ENCODE measurements at regions not wholly inside any gene's neighbourhood (a gene's known extent, or its start where the extent isn't known, plus 50 kb on each side); places are given as distances from the start of the nearest gene placed in this dataset.

GRCh38 chr3:83438188-83438587 lies 1520.6 kb upstream of the CADM2 start:
- H3K27ac ChIP-seq (ENCODE audit: low read depth, low read length): no peak overlapping the region
- no peaks in the 10 kb centered on the region for H3K4me1 ChIP-seq (ENCODE audit: control insufficient read depth, insufficient read depth, low read length)
- no CpG with 5 or more reads among the region's 1 CpG for WGBS (ENCODE audit: insufficient coverage)
- peaks cover 2% of the 10 kb centered on the region for H3K9me3 ChIP-seq (ENCODE audit: control insufficient read depth, insufficient read depth, low read length)
- no peak for DNase-seq (ENCODE audit: low read depth in 4 of 6, low spot score in 6 of 6)
- no peak overlapping the region for H3K4me3 ChIP-seq (ENCODE audit: low read depth, low read length)
- H3K36me3 ChIP-seq (ENCODE audit: control insufficient read depth, insufficient read depth, low read length): no peaks in the 10 kb centered on the region
- H3K27me3 ChIP-seq (ENCODE audit: control insufficient read depth, insufficient read depth, low read length): no peaks in the 10 kb centered on the region

- no CpG with 5 or more reads among the region's 1 CpG for WGBS (ENCODE audit: insufficient coverage)
- no peak overlapping the region for H3K27ac ChIP-seq (ENCODE audit: low read depth, low read length)
- DNase-seq (ENCODE audit: low read depth in 4 of 6, low spot score in 6 of 6): peak in 1 of 6 donors; percentile 59
These were observed 1505.7 kb upstream of the CADM2 start for GRCh38 chr3:83453056-83453455.

GRCh38 chr3:83454353-83454752 lies 1504.4 kb upstream of the CADM2 start:
- Histone ChIP-seq H3K27me3 (ENCODE audit: control insufficient read depth, insufficient read depth, low read length) (no peaks in the 10 kb centered on the region), H3K9me3 (ENCODE audit: control insufficient read depth, insufficient read depth, low read length) (no peaks in the 10 kb centered on the region), H3K27ac (ENCODE audit: low read depth, low read length) (no peak overlapping the region), H3K4me1 (ENCODE audit: control insufficient read depth, insufficient read depth, low read length) (no peaks in the 10 kb centered on the region), H3K4me3 (ENCODE audit: low read depth, low read length) (no peak overlapping the region), H3K36me3 (ENCODE audit: control insufficient read depth, insufficient read depth, low read length) (no peaks in the 10 kb centered on the region)
- DNase-seq (ENCODE audit: low read depth in 4 of 6, low spot score in 6 of 6): no peak
- no CpG with 5 or more reads among the region's 4 CpGs for WGBS (ENCODE audit: insufficient coverage)

More at GRCh38 chr3:83453056-83453455, 1505.7 kb upstream of the CADM2 start:
- Histone ChIP-seq H3K4me1 (ENCODE audit: control insufficient read depth, insufficient read depth, low read length) (no peaks in the 10 kb centered on the region), H3K36me3 (ENCODE audit: control insufficient read depth, insufficient read depth, low read length) (no peaks in the 10 kb centered on the region), H3K27me3 (ENCODE audit: control insufficient read depth, insufficient read depth, low read length) (no peaks in the 10 kb centered on the region), H3K4me3 (ENCODE audit: low read depth, low read length) (no peak overlapping the region), H3K9me3 (ENCODE audit: control insufficient read depth, insufficient read depth, low read length) (no peaks in the 10 kb centered on the region)

- DNase-seq (ENCODE audit: low read depth in 4 of 6, low spot score in 6 of 6): peak in 1 of 6 donors; percentile 56
- no peaks in the 10 kb centered on the region for H3K27me3 ChIP-seq (ENCODE audit: control insufficient read depth, insufficient read depth, low read length)
- no peaks in the 10 kb centered on the region for H3K36me3 ChIP-seq (ENCODE audit: control insufficient read depth, insufficient read depth, low read length)
- no peak overlapping the region for H3K4me3 ChIP-seq (ENCODE audit: low read depth, low read length)
- no peaks in the 10 kb centered on the region for H3K4me1 ChIP-seq (ENCODE audit: control insufficient read depth, insufficient read depth, low read length)
- H3K9me3 ChIP-seq (ENCODE audit: control insufficient read depth, insufficient read depth, low read length): no peaks in the 10 kb centered on the region
- no peak overlapping the region for H3K27ac ChIP-seq (ENCODE audit: low read depth, low read length)
- WGBS (ENCODE audit: insufficient coverage): 83% methylated on average over 1 of the region's 2 CpGs
These were observed 1501.2 kb upstream of the CADM2 start for GRCh38 chr3:83457551-83457950.

- peak in 2 of 6 donors; percentile 14 to 46 for DNase-seq (ENCODE audit: low read depth in 4 of 6, low spot score in 6 of 6)
- H3K36me3 ChIP-seq (ENCODE audit: control insufficient read depth, insufficient read depth, low read length): no peaks in the 10 kb centered on the region
- no peak overlapping the region for H3K27ac ChIP-seq (ENCODE audit: low read depth, low read length)
- no peaks in the 10 kb centered on the region for H3K4me1 ChIP-seq (ENCODE audit: control insufficient read depth, insufficient read depth, low read length)
- no peak overlapping the region for H3K4me3 ChIP-seq (ENCODE audit: low read depth, low read length)
- no peaks in the 10 kb centered on the region for H3K27me3 ChIP-seq (ENCODE audit: control insufficient read depth, insufficient read depth, low read length)
- no peaks in the 10 kb centered on the region for H3K9me3 ChIP-seq (ENCODE audit: control insufficient read depth, insufficient read depth, low read length)
- no CpG with 5 or more reads among the region's 2 CpGs for WGBS (ENCODE audit: insufficient coverage)
These were observed 1498.7 kb upstream of the CADM2 start for GRCh38 chr3:83460052-83460451.

GRCh38 chr3:83461411-83461810 lies 1497.4 kb upstream of the CADM2 start:
- Histone ChIP-seq H3K27ac (ENCODE audit: low read depth, low read length) (no peak overlapping the region), H3K36me3 (ENCODE audit: control insufficient read depth, insufficient read depth, low read length) (no peaks in the 10 kb centered on the region), H3K4me1 (ENCODE audit: control insufficient read depth, insufficient read depth, low read length) (no peaks in the 10 kb centered on the region), H3K27me3 (ENCODE audit: control insufficient read depth, insufficient read depth, low read length) (no peaks in the 10 kb centered on the region), H3K4me3 (ENCODE audit: low read depth, low read length) (no peak overlapping the region), H3K9me3 (ENCODE audit: control insufficient read depth, insufficient read depth, low read length) (no peaks in the 10 kb centered on the region)
- no CpG with 5 or more reads among the region's 1 CpG for WGBS (ENCODE audit: insufficient coverage)
- peak in 2 of 6 donors; percentile 16 to 58 for DNase-seq (ENCODE audit: low read depth in 4 of 6, low spot score in 6 of 6)

- Histone ChIP-seq H3K4me1 (ENCODE audit: control insufficient read depth, insufficient read depth, low read length) (no peaks in the 10 kb centered on the region), H3K4me3 (ENCODE audit: low read depth, low read length) (no peak overlapping the region), H3K36me3 (ENCODE audit: control insufficient read depth, insufficient read depth, low read length) (no peaks in the 10 kb centered on the region), H3K27me3 (ENCODE audit: control insufficient read depth, insufficient read depth, low read length) (no peaks in the 10 kb centered on the region), H3K9me3 (ENCODE audit: control insufficient read depth, insufficient read depth, low read length) (no peaks in the 10 kb centered on the region), H3K27ac (ENCODE audit: low read depth, low read length) (no peak overlapping the region)
- DNase-seq (ENCODE audit: low read depth in 4 of 6, low spot score in 6 of 6): no peak
- WGBS (ENCODE audit: insufficient coverage): 95% methylated on average over 3 of the region's 13 CpGs
These were observed 1481.2 kb upstream of the CADM2 start for GRCh38 chr3:83477563-83477962.

GRCh38 chr3:83482402-83483070 lies 1476.3 kb upstream of the CADM2 start:
- no peak for DNase-seq (ENCODE audit: low read depth in 4 of 6, low spot score in 6 of 6)
- H3K36me3 ChIP-seq (ENCODE audit: control insufficient read depth, insufficient read depth, low read length): no peaks in the 10 kb centered on the region
- no peaks in the 10 kb centered on the region for H3K4me1 ChIP-seq (ENCODE audit: control insufficient read depth, insufficient read depth, low read length)
- no peak overlapping the region for H3K4me3 ChIP-seq (ENCODE audit: low read depth, low read length)
- no peak overlapping the region for H3K27ac ChIP-seq (ENCODE audit: low read depth, low read length)
- 29% methylated on average over 1 of the region's 4 CpGs for WGBS (ENCODE audit: insufficient coverage)
- H3K27me3 ChIP-seq (ENCODE audit: control insufficient read depth, insufficient read depth, low read length): no peaks in the 10 kb centered on the region
- no peaks in the 10 kb centered on the region for H3K9me3 ChIP-seq (ENCODE audit: control insufficient read depth, insufficient read depth, low read length)

GRCh38 chr3:83496462-83496861 lies 1462.3 kb upstream of the CADM2 start:
- DNase-seq (ENCODE audit: low read depth in 4 of 6, low spot score in 6 of 6): no peak
- WGBS (ENCODE audit: insufficient coverage): no CpG with 5 or more reads among the region's 1 CpG
- no peak overlapping the region for H3K4me3 ChIP-seq (ENCODE audit: low read depth, low read length)

GRCh38 chr3:83498361-83499016 lies 1460.3 kb upstream of the CADM2 start:
- WGBS (ENCODE audit: insufficient coverage): no CpG with 5 or more reads among the region's 1 CpG
- H3K27me3 ChIP-seq (ENCODE audit: control insufficient read depth, insufficient read depth, low read length): no peaks in the 10 kb centered on the region
- peaks cover 1% of the 10 kb centered on the region for H3K9me3 ChIP-seq (ENCODE audit: control insufficient read depth, insufficient read depth, low read length)
- no peaks in the 10 kb centered on the region for H3K36me3 ChIP-seq (ENCODE audit: control insufficient read depth, insufficient read depth, low read length)
- H3K4me3 ChIP-seq (ENCODE audit: low read depth, low read length): no peak overlapping the region
- no peaks in the 10 kb centered on the region for H3K4me1 ChIP-seq (ENCODE audit: control insufficient read depth, insufficient read depth, low read length)
- no peak for DNase-seq (ENCODE audit: low read depth in 4 of 6, low spot score in 6 of 6)
- H3K27ac ChIP-seq (ENCODE audit: low read depth, low read length): no peak overlapping the region

More at GRCh38 chr3:83496462-83496861, 1462.3 kb upstream of the CADM2 start:
- H3K27ac ChIP-seq (ENCODE audit: low read depth, low read length): no peak overlapping the region
- no peaks in the 10 kb centered on the region for H3K27me3 ChIP-seq (ENCODE audit: control insufficient read depth, insufficient read depth, low read length)
- peaks cover 1% of the 10 kb centered on the region for H3K9me3 ChIP-seq (ENCODE audit: control insufficient read depth, insufficient read depth, low read length)
- no peaks in the 10 kb centered on the region for H3K36me3 ChIP-seq (ENCODE audit: control insufficient read depth, insufficient read depth, low read length)
- H3K4me1 ChIP-seq (ENCODE audit: control insufficient read depth, insufficient read depth, low read length): no peaks in the 10 kb centered on the region
